ENCODE measurements at regions not wholly inside any gene's neighbourhood (a gene's known extent, or its start where the extent isn't known, plus 50 kb on each side); places are given as distances from the start of the nearest gene placed in this dataset.

- Histone ChIP-seq H3K4me2 (ENCODE audit: control insufficient read depth, extremely low read depth, insufficient read depth, low read depth, low read length) (no peak overlapping the region), H3K4me1 (ENCODE audit: control insufficient read depth, extremely low read depth, insufficient read depth, low read length) (no peaks in the 10 kb centered on the region), H3K36me3 (ENCODE audit: control insufficient read depth in 2 of 2, extremely low read depth in 1 of 2, insufficient read depth in 2 of 2, low read length in 2 of 2) (no peaks in the 10 kb centered on the region), H3K9me3 (ENCODE audit: control insufficient read depth, low read depth, low read length) (no peaks in the 10 kb centered on the region), H2AFZ (ENCODE audit: control insufficient read depth, low read length) (no peak overlapping the region), H3K4me3 (ENCODE audit: control insufficient read depth in 2 of 3, extremely low read depth in 1 of 3, insufficient read depth in 2 of 3, low read depth in 1 of 3, low read length in 3 of 3) (no peak overlapping the region), H3K27ac (ENCODE audit: control insufficient read depth, insufficient read depth, low read length) (no peak overlapping the region), H3K79me2 (ENCODE audit: control insufficient read depth, insufficient read depth, low read length) (no peaks in the 10 kb centered on the region), H4K20me1 (ENCODE audit: control insufficient read depth, extremely low read depth, insufficient read depth, low read length) (no peaks in the 10 kb centered on the region), H3K9ac (ENCODE audit: control insufficient read depth, extremely low read depth, insufficient read depth, low read length) (no peak overlapping the region), H3K9me1 (ENCODE audit: control insufficient read depth, extremely low read depth, insufficient read depth, low read length) (no peaks in the 10 kb centered on the region), H3K27me3 (ENCODE audit: control insufficient read depth, extremely low read depth, insufficient read depth, low read length) (no peaks in the 10 kb centered on the region)
- dilution Hi-C loops (cut with MboI; ENCODE audit: extremely low pct_ligation_motif_present, low sequenced_read_pairs): no loop called here
- FAIRE-seq: no peak
- no peak for DNase-seq (ENCODE audit: low read depth, low spot score)
- TF ChIP-seq EZH2 (IDR thresholded peaks at IDR 0.05; ENCODE audit: low read length): no peak
- TF ChIP-seq, protein P1, sequence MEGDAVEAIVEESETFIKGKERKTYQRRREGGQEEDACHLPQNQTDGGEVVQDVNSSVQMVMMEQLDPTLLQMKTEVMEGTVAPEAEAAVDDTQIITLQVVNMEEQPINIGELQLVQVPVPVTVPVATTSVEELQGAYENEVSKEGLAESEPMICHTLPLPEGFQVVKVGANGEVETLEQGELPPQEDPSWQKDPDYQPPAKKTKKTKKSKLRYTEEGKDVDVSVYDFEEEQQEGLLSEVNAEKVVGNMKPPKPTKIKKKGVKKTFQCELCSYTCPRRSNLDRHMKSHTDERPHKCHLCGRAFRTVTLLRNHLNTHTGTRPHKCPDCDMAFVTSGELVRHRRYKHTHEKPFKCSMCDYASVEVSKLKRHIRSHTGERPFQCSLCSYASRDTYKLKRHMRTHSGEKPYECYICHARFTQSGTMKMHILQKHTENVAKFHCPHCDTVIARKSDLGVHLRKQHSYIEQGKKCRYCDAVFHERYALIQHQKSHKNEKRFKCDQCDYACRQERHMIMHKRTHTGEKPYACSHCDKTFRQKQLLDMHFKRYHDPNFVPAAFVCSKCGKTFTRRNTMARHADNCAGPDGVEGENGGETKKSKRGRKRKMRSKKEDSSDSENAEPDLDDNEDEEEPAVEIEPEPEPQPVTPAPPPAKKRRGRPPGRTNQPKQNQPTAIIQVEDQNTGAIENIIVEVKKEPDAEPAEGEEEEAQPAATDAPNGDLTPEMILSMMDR (optimal IDR thresholded peaks at IDR 0.05 in 1 of 3, IDR thresholded peaks at IDR 0.05 in 1 of 3, conservative IDR thresholded peaks at IDR 0.05 in 1 of 3; ENCODE audit: extremely low read depth in 1 of 3, insufficient read depth in 2 of 3, low read length in 3 of 3): no peak
Measured at GRCh38 chr10:10204415-10204814, 813.3 kb upstream of the CELF2 start.

DNA sequence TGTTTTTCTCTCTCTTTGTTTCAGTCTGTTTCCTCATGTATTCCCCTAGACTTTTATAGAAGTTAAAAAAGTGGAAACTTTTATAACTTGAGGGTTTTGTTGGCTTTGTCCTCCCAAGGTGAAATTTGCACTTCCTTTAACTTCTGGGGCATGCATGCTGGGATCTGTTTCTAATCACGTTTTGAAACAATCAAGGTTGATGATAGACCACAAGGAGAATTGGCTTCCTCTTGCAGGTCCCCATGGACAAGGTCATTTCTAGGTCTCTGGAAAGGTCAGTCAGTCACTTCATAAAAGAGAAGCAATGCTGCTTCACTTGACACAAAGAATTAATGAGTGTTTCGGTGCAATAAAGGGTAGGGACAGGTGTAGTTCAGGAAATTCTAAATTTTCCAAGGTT is 811.8 kb upstream of the CELF2 start:
- DNase-seq (ENCODE audit: low read depth, low spot score) (no peak), FAIRE-seq (no peak)
- Histone ChIP-seq H3K79me2 (ENCODE audit: control insufficient read depth, insufficient read depth, low read length) (no peaks in the 10 kb centered on the region), H3K4me3 (ENCODE audit: control insufficient read depth in 2 of 3, extremely low read depth in 1 of 3, insufficient read depth in 2 of 3, low read depth in 1 of 3, low read length in 3 of 3) (no peak overlapping the region), H3K9ac (ENCODE audit: control insufficient read depth, extremely low read depth, insufficient read depth, low read length) (no peak overlapping the region), H3K4me2 (ENCODE audit: control insufficient read depth, extremely low read depth, insufficient read depth, low read depth, low read length) (no peak overlapping the region), H3K27ac (ENCODE audit: control insufficient read depth, insufficient read depth, low read length) (no peak overlapping the region), H3K9me3 (ENCODE audit: control insufficient read depth, low read depth, low read length) (no peaks in the 10 kb centered on the region), H3K4me1 (ENCODE audit: control insufficient read depth, extremely low read depth, insufficient read depth, low read length) (no peaks in the 10 kb centered on the region), H2AFZ (ENCODE audit: control insufficient read depth, low read length) (no peak overlapping the region), H3K36me3 (ENCODE audit: control insufficient read depth in 2 of 2, extremely low read depth in 1 of 2, insufficient read depth in 2 of 2, low read length in 2 of 2) (no peaks in the 10 kb centered on the region), H3K9me1 (ENCODE audit: control insufficient read depth, extremely low read depth, insufficient read depth, low read length) (no peaks in the 10 kb centered on the region), H3K27me3 (ENCODE audit: control insufficient read depth, extremely low read depth, insufficient read depth, low read length) (no peaks in the 10 kb centered on the region), H4K20me1 (ENCODE audit: control insufficient read depth, extremely low read depth, insufficient read depth, low read length) (no peaks in the 10 kb centered on the region)
- TF ChIP-seq EZH2 (IDR thresholded peaks at IDR 0.05; ENCODE audit: low read length): no peak
- TF ChIP-seq, protein P1 (optimal IDR thresholded peaks at IDR 0.05 in 1 of 3, IDR thresholded peaks at IDR 0.05 in 1 of 3, conservative IDR thresholded peaks at IDR 0.05 in 1 of 3; ENCODE audit: extremely low read depth in 1 of 3, insufficient read depth in 2 of 3, low read length in 3 of 3): no peak
- dilution Hi-C loops (cut with MboI; ENCODE audit: extremely low pct_ligation_motif_present, low sequenced_read_pairs): no loop called here
